WERI-Rb-1 (cell line): ENCODE measurements at regions not wholly inside any gene's neighbourhood (a gene's known extent, or its start where the extent isn't known, plus 50 kb on each side); places are given as distances from the start of the nearest gene placed in this dataset.
A peak's percentile ranks its signal among the peaks of the same experiment; 100 is the strongest.

ENCODE experiments used
- DNase-seq: peaks from one replicate; pipeline ENCODE4 v3.0.0-alpha.2; 2020
- H3K27ac ChIP-seq: fragments of 250-450 bp; sonication (Bioruptor Pico); 2 replicates; pipeline ENCODE4 v1.5.1; 2020; ENCODE audit warnings: mild to moderate bottlenecking, moderate library complexity
- H3K27me3 ChIP-seq: fragments of 250-450 bp; sonication (Bioruptor Pico); 2 replicates; pipeline ENCODE4 v1.5.1; 2021; ENCODE audit warnings: mild to moderate bottlenecking, low read depth, moderate library complexity; ENCODE audit not compliant: insufficient read depth, severe bottlenecking
- H3K36me3 ChIP-seq: fragments of 250-450 bp; sonication (Bioruptor Pico); 2 replicates; pipeline ENCODE4 v1.5.1; 2020; ENCODE audit warnings: mild to moderate bottlenecking, moderate library complexity
- H3K4me3 ChIP-seq: 2 replicates; pipeline ENCODE4 v1.5.1; 2011; ENCODE audit warnings: low read depth, mild to moderate bottlenecking, control low read depth, low read length
- H3K9me3 ChIP-seq: fragments of 250-450 bp; sonication (Bioruptor Pico); 2 replicates; pipeline ENCODE4 v1.5.1; 2021; ENCODE audit warnings: mild to moderate bottlenecking, moderate library complexity; ENCODE audit not compliant: severe bottlenecking
- CTCF ChIP-seq: IDR thresholded peaks from 2 replicates; pipeline ENCODE4 v1.5.1; 2011; ENCODE audit warnings: low read depth, mild to moderate bottlenecking, control low read depth, inconsistent platforms, low read length

- no peak overlapping the region for H3K27ac ChIP-seq
- H3K9me3 ChIP-seq, result no peaks in the 10 kb centered on the region
- no peaks in the 10 kb centered on the region for H3K36me3 ChIP-seq
- no peak overlapping the region for H3K4me3 ChIP-seq
- TF ChIP-seq CTCF, result peak; percentile 50
- no peaks in the 10 kb centered on the region for H3K27me3 ChIP-seq
- peak; percentile 24 for DNase-seq
Observed at GRCh38 chr18:47531717-47532116, 280.3 kb upstream of the SKOR2 start.

GRCh38 chr18:47530695-47531094, 279.2 kb upstream of the SKOR2 start:
- no peaks in the 10 kb centered on the region for H3K9me3 ChIP-seq
- H3K36me3 ChIP-seq, result no peaks in the 10 kb centered on the region
- H3K4me3 ChIP-seq, result no peak overlapping the region
- no peak for DNase-seq
- no peaks in the 10 kb centered on the region for H3K27me3 ChIP-seq
- H3K27ac ChIP-seq, result no peak overlapping the region
- TF ChIP-seq CTCF, result no peak

- H3K36me3 ChIP-seq, result no peaks in the 10 kb centered on the region
- TF ChIP-seq CTCF, result no peak
- DNase-seq, result no peak
- H3K4me3 ChIP-seq, result no peak overlapping the region
- H3K9me3 ChIP-seq, result no peaks in the 10 kb centered on the region
- no peaks in the 10 kb centered on the region for H3K27me3 ChIP-seq
- no peak overlapping the region for H3K27ac ChIP-seq
Observed at GRCh38 chr18:47528343-47528742, 276.9 kb upstream of the SKOR2 start.

GRCh38 chr18:47526147-47526546, 274.7 kb upstream of the SKOR2 start:
- DNase-seq, result no peak
- no peak for TF ChIP-seq CTCF
- Histone ChIP-seq H3K36me3 (no peaks in the 10 kb centered on the region), H3K27ac (no peak overlapping the region), H3K9me3 (no peaks in the 10 kb centered on the region), H3K27me3 (no peaks in the 10 kb centered on the region), H3K4me3 (no peak overlapping the region)

GRCh38 chr18:47522359-47522758, 270.9 kb upstream of the SKOR2 start:
- Histone ChIP-seq H3K27me3 (no peaks in the 10 kb centered on the region), H3K36me3 (no peaks in the 10 kb centered on the region), H3K9me3 (no peaks in the 10 kb centered on the region), H3K4me3 (no peak overlapping the region), H3K27ac (no peak overlapping the region)
- no peak for TF ChIP-seq CTCF
- no peak for DNase-seq

GRCh38 chr18:47520263-47520662, 268.8 kb upstream of the SKOR2 start:
- DNase-seq, result no peak
- no peaks in the 10 kb centered on the region for H3K27me3 ChIP-seq
- TF ChIP-seq CTCF, result no peak
- H3K27ac ChIP-seq, result no peak overlapping the region
- no peak overlapping the region for H3K4me3 ChIP-seq
- H3K36me3 ChIP-seq, result no peaks in the 10 kb centered on the region
- no peaks in the 10 kb centered on the region for H3K9me3 ChIP-seq
